IMR-90 (cell line): ENCODE measurements at regions not wholly inside any gene's neighbourhood (a gene's known extent, or its start where the extent isn't known, plus 50 kb on each side); places are given as distances from the start of the nearest gene placed in this dataset.

Experiments
- ATAC-seq: fragments of 200-7000 bp; cut with Tn5 transposase; 2 replicates; pipeline ENCODE4 v1.9.1; 2020; ENCODE audit warnings: low read depth, mild to moderate bottlenecking, moderate library complexity
- BruUV-seq: library from RNA; stranded (reverse); fragments of 400-500 nt; replicated peaks from 2 replicates; lab custom pipeline; 2021; lab: Mats Ljungman, UMichigan
- CTCF ChIA-PET: fragments of 300-600 bp; formaldehyde crosslinking; extraction: SDS; loops from one replicate; lab custom pipeline; 2021; ENCODE audit warnings: antibody characterized with exemption; lab: Yijun Ruan, JAX
- POLR2A ChIA-PET: fragments of 300-600 bp; sonication (Branson Sonifier 250); formaldehyde crosslinking; loops from one replicate; lab custom pipeline; 2022; ENCODE audit warnings: antibody characterized with exemption; ENCODE audit not compliant: unreplicated experiment; lab: Charles Lee
- DNase-seq: peaks from one replicate; pipeline ENCODE4 v3.0.0; 2013
- H2AFZ ChIP-seq: replicated peaks from 2 replicates; pipeline ENCODE3; 2013; ENCODE audit warnings: low read length, mild to moderate bottlenecking; ENCODE audit not compliant: poor library complexity
- H2AK5ac ChIP-seq: 2 replicates; pipeline ENCODE4 v1.6.1; 2013; ENCODE audit warnings: low read depth, low read length, inconsistent platforms
- H2AK9ac ChIP-seq: replicated peaks from 2 replicates; pipeline ENCODE3; 2013; ENCODE audit warnings: mild to moderate bottlenecking, low read depth, low read length, moderate library complexity; ENCODE audit not compliant: poor library complexity
- H2BK120ac ChIP-seq: 2 replicates; pipeline ENCODE4 v1.6.1; 2013; ENCODE audit warnings: low read depth, low read length, inconsistent platforms
- H2BK15ac ChIP-seq: 3 replicates; pipeline ENCODE4 v1.6.1; 2013; ENCODE audit warnings: low read depth, low read length, inconsistent platforms
- H2BK20ac ChIP-seq: 2 replicates; pipeline ENCODE4 v1.6.1; 2013; ENCODE audit warnings: low read depth, mild to moderate bottlenecking, inconsistent platforms, low read length, moderate library complexity
- H2BK5ac ChIP-seq: 2 replicates; pipeline ENCODE4 v1.6.1; 2013; ENCODE audit warnings: mild to moderate bottlenecking, low read depth, low read length, inconsistent platforms; ENCODE audit not compliant: poor library complexity, severe bottlenecking
- H3K14ac ChIP-seq: replicated peaks from 2 replicates; pipeline ENCODE4 v1.6.1; 2013; ENCODE audit warnings: low read depth, low read length, inconsistent platforms
- H3K18ac ChIP-seq: 2 replicates; pipeline ENCODE4 v1.6.1; 2013; ENCODE audit warnings: low read depth, low read length, control low read depth
- H3K23ac ChIP-seq: 2 replicates; pipeline ENCODE4 v1.6.1; 2013; ENCODE audit warnings: low read depth, low read length, inconsistent platforms
- H3K27ac ChIP-seq: 2 replicates; pipeline ENCODE4 v1.5.1; 2013; ENCODE audit warnings: mild to moderate bottlenecking, control low read depth, low read length; ENCODE audit not compliant: insufficient read depth
- H3K27me3 ChIP-seq: 2 replicates; pipeline ENCODE4 v1.6.1; 2013; ENCODE audit warnings: low read length; ENCODE audit not compliant: control insufficient read depth, insufficient read depth
- H3K36me3 ChIP-seq: 2 replicates; pipeline ENCODE4 v1.6.1; 2013; ENCODE audit warnings: low read length, mixed read lengths; ENCODE audit not compliant: control insufficient read depth, insufficient read depth
- H3K4ac ChIP-seq: 2 replicates; pipeline ENCODE4 v1.6.1; 2013; ENCODE audit warnings: low read depth, low read length, inconsistent platforms
- H3K4me1 ChIP-seq: 2 replicates; pipeline ENCODE4 v1.6.1; 2013; ENCODE audit warnings: low read length, mixed read lengths; ENCODE audit not compliant: control insufficient read depth, insufficient read depth
- H3K4me2 ChIP-seq: 2 replicates; pipeline ENCODE4 v1.6.1; 2013; ENCODE audit warnings: low read depth, mild to moderate bottlenecking, control low read depth, low read length, moderate library complexity
- H3K4me3 ChIP-seq: 2 replicates; pipeline ENCODE4 v1.5.1; 2013; ENCODE audit warnings: low read depth, mild to moderate bottlenecking, control low read depth, low read length, moderate library complexity; ENCODE audit not compliant: insufficient read depth
- H3K56ac ChIP-seq: 2 replicates; pipeline ENCODE4 v1.6.1; 2013; ENCODE audit warnings: low read length, inconsistent platforms; ENCODE audit not compliant: insufficient read depth; ENCODE audit errors: extremely low read depth
- H3K79me1 ChIP-seq, 2 experiments: 2 replicates each; pipeline ENCODE4 v1.6.1; 2013; ENCODE audit warnings: low read length in 2 of 2, inconsistent platforms in 1 of 2, low read depth in 1 of 2
- H3K9ac ChIP-seq: 2 replicates; pipeline ENCODE4 v1.6.1; 2013; ENCODE audit warnings: low read depth, low read length, control low read depth
- H3K9me1 ChIP-seq: 2 replicates; pipeline ENCODE4 v1.6.1; 2013; ENCODE audit warnings: low read length, inconsistent platforms; ENCODE audit not compliant: insufficient read depth
- H3K9me3 ChIP-seq: 2 replicates; pipeline ENCODE4 v1.6.1; 2013; ENCODE audit warnings: low read length; ENCODE audit not compliant: control insufficient read depth, insufficient read depth
- H4K20me1 ChIP-seq: 2 replicates; pipeline ENCODE4 v1.6.1; 2013; ENCODE audit warnings: low read length, inconsistent platforms; ENCODE audit not compliant: insufficient read depth
- H4K5ac ChIP-seq: 2 replicates; pipeline ENCODE4 v1.6.1; 2013; ENCODE audit warnings: mild to moderate bottlenecking, low read depth, low read length, control low read depth
- H4K8ac ChIP-seq, 2 experiments: 2 replicates each; pipeline ENCODE4 v1.6.1; 2013; ENCODE audit warnings: low read depth in 2 of 2, low read length in 2 of 2, control low read depth in 1 of 2, inconsistent platforms in 1 of 2
- H4K91ac ChIP-seq: 2 replicates; pipeline ENCODE4 v1.6.1; 2013; ENCODE audit warnings: low read depth, low read length, inconsistent platforms; ENCODE audit not compliant: insufficient read depth
- BHLHE40 ChIP-seq: fragments of 150-350 bp; IDR thresholded peaks from 2 replicates; pipeline ENCODE4 v1.6.1; 2016; ENCODE audit warnings: mild to moderate bottlenecking, low read depth, low read length
- CEBPB ChIP-seq: IDR thresholded peaks from 2 replicates; pipeline ENCODE4 v1.6.1; 2012; ENCODE audit warnings: low read depth, low read length, improper control_type of control experiment
- CHD1 ChIP-seq: IDR thresholded peaks from 2 replicates; pipeline ENCODE4 v1.6.1; 2012; ENCODE audit warnings: low read depth, low read length, improper control_type of control experiment
- FOS ChIP-seq: fragments of 150-350 bp; IDR thresholded peaks from 2 replicates; pipeline ENCODE4 v1.6.1; 2016; ENCODE audit warnings: low read depth, low read length
- MAFK ChIP-seq: IDR thresholded peaks from 2 replicates; pipeline ENCODE4 v1.6.1; 2012; ENCODE audit warnings: low read depth, low read length, improper control_type of control experiment
- MAZ ChIP-seq: IDR thresholded peaks from 2 replicates; pipeline ENCODE4 v1.6.1; 2012; ENCODE audit warnings: low read depth, mild to moderate bottlenecking, low read length, improper control_type of control experiment, moderate library complexity, borderline replicate concordance
- NFE2L2 ChIP-seq: fragments of 150-350 bp; IDR thresholded peaks from 2 replicates; pipeline ENCODE4 v1.6.1; 2016; ENCODE audit warnings: low read depth, mild to moderate bottlenecking, low read length
- POLR2A ChIP-seq: IDR thresholded peaks from 2 replicates; pipeline ENCODE4 v1.6.1; 2012; ENCODE audit warnings: mild to moderate bottlenecking, low read depth, low read length
- RAD21 ChIP-seq: IDR thresholded peaks from 2 replicates; pipeline ENCODE4 v1.6.1; 2012; ENCODE audit warnings: low read length, improper control_type of control experiment
- RCOR1 ChIP-seq: IDR thresholded peaks from 2 replicates; pipeline ENCODE4 v1.6.1; 2012; ENCODE audit warnings: mild to moderate bottlenecking, low read length, improper control_type of control experiment; ENCODE audit not compliant: insufficient replicate concordance
- RFX5 ChIP-seq: IDR thresholded peaks from 2 replicates; pipeline ENCODE4 v1.8.0; 2012; ENCODE audit warnings: low read depth, mild to moderate bottlenecking, low read length, moderate library complexity
- SMC3 ChIP-seq: fragments of 150-350 bp; IDR thresholded peaks from 2 replicates; pipeline ENCODE4 v1.6.1; 2016; ENCODE audit warnings: low read depth, mild to moderate bottlenecking, antibody characterized with exemption, low read length, moderate library complexity
- WGBS, 2 experiments: methylation state at CpG; one replicate each; pipeline versions ENCODE4 v1.1.5 to v1.1.7; 2013; ENCODE audit warnings: missing lambda C conversion rate in 2 of 2; ENCODE audit not compliant: insufficient read length in 1 of 2; ENCODE audit errors: extremely low coverage in 2 of 2; 5-methylcytosine and 5-hydroxymethylcytosine counted together
- dilution Hi-C: fragments of 300-500 bp; cut with HindIII; formaldehyde crosslinking; loops from one replicate; pipeline ENCODE4 v1.14.3; 2018; ENCODE audit warnings: low sequenced_read_pairs; ENCODE audit not compliant: unreplicated experiment
- in situ Hi-C: fragments of 300-500 bp; cut with MboI; formaldehyde crosslinking; loops from 3 replicates; pipeline ENCODE4 v1.14.3; 2019; ENCODE audit warnings: low sequenced_read_pairs, inconsistent platforms, mixed read lengths
- intact Hi-C: fragments of 100-400 bp; cut with micrococcal nuclease; formaldehyde crosslinking; loops from 2 replicates; pipeline ENCODE4 v1.10.0; 2022
- TF ChIP-seq, protein P1 (sequence below): conservative IDR thresholded peaks from 2 replicates; pipeline ENCODE4 v1.5.1; 2012; ENCODE audit warnings: mild to moderate bottlenecking, low read depth, low read length, improper control_type of control experiment
- TF ChIP-seq, protein P2 (sequence below): fragments of 150-350 bp; IDR thresholded peaks from 2 replicates; pipeline ENCODE4 v1.6.1; 2016; ENCODE audit warnings: low read depth, mild to moderate bottlenecking, low read length, moderate library complexity, borderline replicate concordance

DNA sequence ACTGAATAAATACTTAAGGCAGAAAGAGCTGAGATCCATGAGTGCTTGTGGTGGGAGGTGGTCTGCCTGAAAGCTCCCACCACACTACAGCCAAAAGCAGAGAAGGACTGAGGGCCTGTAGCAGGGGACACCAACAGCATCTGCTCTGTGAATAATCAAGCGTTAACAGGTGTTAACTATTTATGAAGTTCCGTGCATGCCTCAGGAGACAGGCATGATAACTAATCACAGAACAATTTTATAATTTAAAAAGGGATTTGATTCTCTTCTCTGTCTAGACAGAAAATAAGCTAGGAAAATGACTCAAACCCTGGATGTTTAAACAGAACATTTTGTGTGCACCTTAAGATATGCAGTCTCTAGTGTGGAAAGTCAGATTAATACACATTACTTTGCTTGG is 61.5 kb upstream of the GHITM start:
- intact Hi-C loops, result no loop called here
- Histone ChIP-seq H3K27ac (no peak overlapping the region), H2AK5ac (no peak overlapping the region), H2BK120ac (no peak overlapping the region), H3K4ac (no peak overlapping the region), H3K9me3 (no peaks in the 10 kb centered on the region), H2BK20ac (no peak overlapping the region), H3K9me1 (no peaks in the 10 kb centered on the region), H2AK9ac (no peak overlapping the region), H2BK5ac (no peak overlapping the region), H3K14ac (no peak overlapping the region), H3K56ac (no peak overlapping the region), H3K9ac (no peak overlapping the region), H3K36me3 (no peaks in the 10 kb centered on the region), H2AFZ (no peak overlapping the region), H4K20me1 (no peaks in the 10 kb centered on the region), H3K79me1 (no peaks in the 10 kb centered on the region), H4K91ac (no peak overlapping the region), H3K27me3 (no peaks in the 10 kb centered on the region), H3K4me2 (no peak overlapping the region), H2BK15ac (no peak overlapping the region), H4K8ac (no peak overlapping the region), H3K4me1 (peaks cover 2% of the 10 kb centered on the region; the same call in 1 of the 2 replicates), H3K18ac (no peak overlapping the region), H3K4me3 (no peak overlapping the region), H3K23ac (no peak overlapping the region), H4K5ac (no peak overlapping the region)
- ChIA-PET CTCF (no interaction called here), POLR2A (no interaction called here)
- no TSS peak for BruUV-seq
- no peak for TF ChIP-seq FOS
- TF ChIP-seq RFX5, result no peak
- TF ChIP-seq MAFK, result no peak
- TF ChIP-seq BHLHE40, result no peak
- TF ChIP-seq, protein P1, sequence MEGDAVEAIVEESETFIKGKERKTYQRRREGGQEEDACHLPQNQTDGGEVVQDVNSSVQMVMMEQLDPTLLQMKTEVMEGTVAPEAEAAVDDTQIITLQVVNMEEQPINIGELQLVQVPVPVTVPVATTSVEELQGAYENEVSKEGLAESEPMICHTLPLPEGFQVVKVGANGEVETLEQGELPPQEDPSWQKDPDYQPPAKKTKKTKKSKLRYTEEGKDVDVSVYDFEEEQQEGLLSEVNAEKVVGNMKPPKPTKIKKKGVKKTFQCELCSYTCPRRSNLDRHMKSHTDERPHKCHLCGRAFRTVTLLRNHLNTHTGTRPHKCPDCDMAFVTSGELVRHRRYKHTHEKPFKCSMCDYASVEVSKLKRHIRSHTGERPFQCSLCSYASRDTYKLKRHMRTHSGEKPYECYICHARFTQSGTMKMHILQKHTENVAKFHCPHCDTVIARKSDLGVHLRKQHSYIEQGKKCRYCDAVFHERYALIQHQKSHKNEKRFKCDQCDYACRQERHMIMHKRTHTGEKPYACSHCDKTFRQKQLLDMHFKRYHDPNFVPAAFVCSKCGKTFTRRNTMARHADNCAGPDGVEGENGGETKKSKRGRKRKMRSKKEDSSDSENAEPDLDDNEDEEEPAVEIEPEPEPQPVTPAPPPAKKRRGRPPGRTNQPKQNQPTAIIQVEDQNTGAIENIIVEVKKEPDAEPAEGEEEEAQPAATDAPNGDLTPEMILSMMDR, result no peak
- no peak for TF ChIP-seq RAD21
- TF ChIP-seq, protein P2, sequence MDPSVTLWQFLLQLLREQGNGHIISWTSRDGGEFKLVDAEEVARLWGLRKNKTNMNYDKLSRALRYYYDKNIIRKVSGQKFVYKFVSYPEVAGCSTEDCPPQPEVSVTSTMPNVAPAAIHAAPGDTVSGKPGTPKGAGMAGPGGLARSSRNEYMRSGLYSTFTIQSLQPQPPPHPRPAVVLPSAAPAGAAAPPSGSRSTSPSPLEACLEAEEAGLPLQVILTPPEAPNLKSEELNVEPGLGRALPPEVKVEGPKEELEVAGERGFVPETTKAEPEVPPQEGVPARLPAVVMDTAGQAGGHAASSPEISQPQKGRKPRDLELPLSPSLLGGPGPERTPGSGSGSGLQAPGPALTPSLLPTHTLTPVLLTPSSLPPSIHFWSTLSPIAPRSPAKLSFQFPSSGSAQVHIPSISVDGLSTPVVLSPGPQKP, result no peak
- no peak for TF ChIP-seq NFE2L2
- TF ChIP-seq SMC3, result no peak
- no peak for TF ChIP-seq CEBPB
- no peak for TF ChIP-seq CHD1
- TF ChIP-seq POLR2A, result no peak
- no peak for TF ChIP-seq RCOR1
- no peak for TF ChIP-seq MAZ
- dilution Hi-C loops, result no loop called here
- no peak for DNase-seq
- no peak for ATAC-seq
- in situ Hi-C loops, result no loop called here
- no CpG with 5 or more reads among the region's 2 CpGs for WGBS, 2 experiments
